Upper lobe of left lung (tissue), 6 donors: ENCODE measurements at regions not wholly inside any gene's neighbourhood (a gene's known extent, or its start where the extent isn't known, plus 50 kb on each side); places are given as distances from the start of the nearest gene placed in this dataset.

Source experiments
- ATAC-seq, 2 donors: fragments of 200-7000 bp; cut with Tn5 transposase; one replicate each; pipeline ENCODE4 v1.9.1; 2022; ENCODE audit warnings: mild to moderate bottlenecking in 2 of 2, moderate library complexity in 2 of 2; ENCODE audit not compliant: low FRiP score in 2 of 2
- DNase-seq, 2 donors: peaks; one replicate each; pipeline ENCODE4 v3.0.0-alpha.2; 2019 to 2020
- H3K27ac ChIP-seq, 4 donors: fragments of 200-600 bp; sonication (generic); one replicate each; pipeline ENCODE4 v1.5.1; 2016 to 2019
- H3K27me3 ChIP-seq, 4 donors: fragments of 200-600 bp; sonication (generic); one replicate each; pipeline ENCODE4 v1.5.1; 2017 to 2019
- H3K36me3 ChIP-seq, 4 donors: fragments of 200-600 bp; sonication (generic); one replicate each; pipeline ENCODE4 v1.5.1; 2016 to 2019
- H3K4me1 ChIP-seq, 4 donors: fragments of 200-600 bp; sonication (generic); one replicate each; pipeline ENCODE4 v1.5.1; 2018 to 2019
- H3K4me3 ChIP-seq, 4 donors: fragments of 200-600 bp; sonication (generic); one replicate each; pipeline ENCODE4 v1.5.1; 2017 to 2019; ENCODE audit warnings: mild to moderate bottlenecking in 2 of 4, moderate library complexity in 1 of 4
- H3K9me3 ChIP-seq, 4 donors: fragments of 200-600 bp; sonication (generic); one replicate each; pipeline ENCODE4 v1.5.1; 2018 to 2019
- EP300 ChIP-seq, 4 donors: sonication (generic); formaldehyde crosslinking; IDR thresholded peaks; one replicate each; pipeline ENCODE4 v1.5.1; 2017; ENCODE audit warnings: antibody characterized with exemption in 4 of 4, control low read depth in 2 of 4
- POLR2A ChIP-seq, 4 donors: fragments of 450-650 bp; IDR thresholded peaks; one replicate each; pipeline ENCODE4 v1.5.1; 2016 to 2017; ENCODE audit warnings: antibody characterized with exemption in 4 of 4, mild to moderate bottlenecking in 2 of 4
- POLR2AphosphoS5 ChIP-seq, 2 donors: sonication (generic); formaldehyde crosslinking; IDR thresholded peaks; one replicate each; pipeline ENCODE4 v1.5.1; 2017; ENCODE audit warnings: antibody characterized with exemption in 2 of 2
- WGBS, 2 donors: methylation state at CpG; one replicate each; pipeline ENCODE4 v1.1.5; 2017 to 2018; 5-methylcytosine and 5-hydroxymethylcytosine counted together
- TF ChIP-seq, protein P1 (sequence below), 6 experiments: fragments of 450-650 bp in 4 of 6; fragments of 200-600 bp in 2 of 6; sonication (generic) in 2 of 6; IDR thresholded peaks; one replicate each; pipeline ENCODE4 v1.5.1; 2016 to 2019; ENCODE audit warnings: antibody characterized with exemption in 6 of 6
- donor health status: DM: no; HTN: no; CAD: no; lungs with moderate emphysema.
- donor health status: DM: no; HTN: yes; CAD: no; lungs with severe emphysema.

- H3K4me3 ChIP-seq = no peak overlapping the region
- no peak for TF ChIP-seq POLR2A (IDR thresholded peaks at IDR 0.05)
- TF ChIP-seq EP300 (IDR thresholded peaks at IDR 0.05) = no peak
- no peak for TF ChIP-seq POLR2AphosphoS5 (IDR thresholded peaks at IDR 0.05)
- TF ChIP-seq, protein P1, sequence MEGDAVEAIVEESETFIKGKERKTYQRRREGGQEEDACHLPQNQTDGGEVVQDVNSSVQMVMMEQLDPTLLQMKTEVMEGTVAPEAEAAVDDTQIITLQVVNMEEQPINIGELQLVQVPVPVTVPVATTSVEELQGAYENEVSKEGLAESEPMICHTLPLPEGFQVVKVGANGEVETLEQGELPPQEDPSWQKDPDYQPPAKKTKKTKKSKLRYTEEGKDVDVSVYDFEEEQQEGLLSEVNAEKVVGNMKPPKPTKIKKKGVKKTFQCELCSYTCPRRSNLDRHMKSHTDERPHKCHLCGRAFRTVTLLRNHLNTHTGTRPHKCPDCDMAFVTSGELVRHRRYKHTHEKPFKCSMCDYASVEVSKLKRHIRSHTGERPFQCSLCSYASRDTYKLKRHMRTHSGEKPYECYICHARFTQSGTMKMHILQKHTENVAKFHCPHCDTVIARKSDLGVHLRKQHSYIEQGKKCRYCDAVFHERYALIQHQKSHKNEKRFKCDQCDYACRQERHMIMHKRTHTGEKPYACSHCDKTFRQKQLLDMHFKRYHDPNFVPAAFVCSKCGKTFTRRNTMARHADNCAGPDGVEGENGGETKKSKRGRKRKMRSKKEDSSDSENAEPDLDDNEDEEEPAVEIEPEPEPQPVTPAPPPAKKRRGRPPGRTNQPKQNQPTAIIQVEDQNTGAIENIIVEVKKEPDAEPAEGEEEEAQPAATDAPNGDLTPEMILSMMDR (IDR thresholded peaks at IDR 0.05) = no peak
- no peak overlapping the region for H3K27ac ChIP-seq
- H3K36me3 ChIP-seq = no peaks in the 10 kb centered on the region
- H3K27me3 ChIP-seq = no peaks in the 10 kb centered on the region
- DNase-seq = no peak
- ATAC-seq = no peak
- WGBS, 2 donors = 81 to 88% methylated on average over 2 of the region's 2 CpGs
- H3K4me1 ChIP-seq = no peaks in the 10 kb centered on the region
- H3K9me3 ChIP-seq = no peaks in the 10 kb centered on the region
These were observed 557.3 kb upstream of the CITED2 start for GRCh38 chr6:139931747-139932146.

DNA sequence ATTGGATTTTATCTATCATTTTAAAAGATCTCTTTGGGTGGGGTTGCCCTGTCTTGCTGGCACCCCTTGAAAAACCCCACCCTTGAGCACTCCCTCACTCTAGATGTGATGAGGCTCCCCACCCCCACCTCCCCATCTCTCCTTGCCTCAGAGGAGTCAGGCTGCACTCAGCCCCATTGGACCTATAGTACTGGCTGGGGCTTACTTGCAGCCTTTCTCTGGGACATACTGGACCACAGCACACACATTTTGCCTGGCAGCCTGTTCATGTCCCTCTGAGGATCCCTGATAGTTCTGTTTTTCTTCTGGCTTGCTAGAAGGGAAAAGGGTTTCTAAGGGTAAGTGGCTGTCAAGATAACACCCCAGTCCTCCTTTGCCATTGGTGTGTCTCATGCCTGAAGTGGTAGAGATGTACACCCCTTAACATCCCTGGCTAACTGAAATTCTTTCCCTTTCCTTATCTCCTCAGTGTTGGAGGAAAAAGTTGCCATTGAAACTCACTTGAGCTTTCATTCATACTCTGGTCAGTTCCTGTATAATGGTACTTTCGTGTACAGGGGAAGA lies 553.4 kb upstream of the CITED2 start:
- H3K4me1 ChIP-seq = no peaks in the 10 kb centered on the region
- H3K27ac ChIP-seq = no peak overlapping the region
- H3K36me3 ChIP-seq = no peaks in the 10 kb centered on the region
- no peaks in the 10 kb centered on the region for H3K27me3 ChIP-seq
- TF ChIP-seq, protein P1 (IDR thresholded peaks at IDR 0.05) = no peak
- TF ChIP-seq POLR2A (IDR thresholded peaks at IDR 0.05) (no peak), EP300 (IDR thresholded peaks at IDR 0.05) (no peak), POLR2AphosphoS5 (IDR thresholded peaks at IDR 0.05) (no peak)
- ATAC-seq = no peak
- no peak overlapping the region for H3K4me3 ChIP-seq
- H3K9me3 ChIP-seq = no peaks in the 10 kb centered on the region
- DNase-seq = no peak
- 30 to 62% methylated on average over 1 of the region's 1 CpG for WGBS, 2 donors

GRCh38 chr6:139927236-139927635 lies 552.8 kb upstream of the CITED2 start:
- no peak overlapping the region for H3K4me3 ChIP-seq
- no peak overlapping the region for H3K27ac ChIP-seq
- TF ChIP-seq, protein P1 (IDR thresholded peaks at IDR 0.05) = peak in 3 of 6 experiments; percentile 11 to 15 (median 13)
- no peak for TF ChIP-seq POLR2AphosphoS5 (IDR thresholded peaks at IDR 0.05)
- H3K36me3 ChIP-seq = no peaks in the 10 kb centered on the region
- H3K4me1 ChIP-seq = no peaks in the 10 kb centered on the region
- no peaks in the 10 kb centered on the region for H3K27me3 ChIP-seq
- no peaks in the 10 kb centered on the region for H3K9me3 ChIP-seq
- DNase-seq (no peak), ATAC-seq (peak in 1 of 2 donors; percentile 42)
- WGBS, 2 donors = 74 to 80% methylated on average over 2 of the region's 2 CpGs

- no peak for TF ChIP-seq POLR2AphosphoS5 (IDR thresholded peaks at IDR 0.05)
- no peak for TF ChIP-seq EP300 (IDR thresholded peaks at IDR 0.05)
- no peak for TF ChIP-seq POLR2A (IDR thresholded peaks at IDR 0.05)
- TF ChIP-seq, protein P1 (IDR thresholded peaks at IDR 0.05) = no peak
- ATAC-seq (no peak), DNase-seq (no peak)
- no peaks in the 10 kb centered on the region for H3K4me1 ChIP-seq
- no peaks in the 10 kb centered on the region for H3K9me3 ChIP-seq
- no peaks in the 10 kb centered on the region for H3K36me3 ChIP-seq
- no peak overlapping the region for H3K4me3 ChIP-seq
- WGBS, 2 donors = 82 to 87% methylated on average over 3 of the region's 3 CpGs
- H3K27ac ChIP-seq = no peak overlapping the region
- no peaks in the 10 kb centered on the region for H3K27me3 ChIP-seq
These were observed 552.3 kb upstream of the CITED2 start for GRCh38 chr6:139926711-139927110.

GRCh38 chr6:139925894-139926641 lies 551.6 kb upstream of the CITED2 start:
- Histone ChIP-seq H3K27me3 (no peaks in the 10 kb centered on the region), H3K9me3 (no peaks in the 10 kb centered on the region), H3K27ac (no peak overlapping the region), H3K4me3 (no peak overlapping the region), H3K4me1 (no peaks in the 10 kb centered on the region), H3K36me3 (no peaks in the 10 kb centered on the region)
- ATAC-seq (peak in 1 of 2 donors; percentile 68), DNase-seq (no peak)
- WGBS, 2 donors = 60 to 81% methylated on average over 10 to 11 of the region's 11 CpGs
- no peak for TF ChIP-seq EP300 (IDR thresholded peaks at IDR 0.05)
- TF ChIP-seq POLR2AphosphoS5 (IDR thresholded peaks at IDR 0.05) = no peak
- TF ChIP-seq POLR2A (IDR thresholded peaks at IDR 0.05) = no peak
- TF ChIP-seq, protein P1 (IDR thresholded peaks at IDR 0.05) = no peak
